Cortex of kidney (tissue), 1 donor: ENCODE measurements at regions not wholly inside any gene's neighbourhood (a gene's known extent, or its start where the extent isn't known, plus 50 kb on each side); places are given as distances from the start of the nearest gene placed in this dataset.
"Not testable (repeated sequence)": the region's sequence is repeated elsewhere in the genome, so short reads cannot be mapped to it uniquely, and the experiment has no call there.

Source experiments
- DNase-seq: peaks from one replicate; lab custom pipeline; 2025; lab: John Stamatoyannopoulos, UW

- DNase-seq: no peak
Measured at GRCh38 chr7:131147604-131148003, 180.1 kb upstream of the MKLN1 start.

GRCh38 chr7:131148258-131148657 is 179.4 kb upstream of the MKLN1 start:
- DNase-seq: no peak

GRCh38 chr7:131148708-131149428 is 178.8 kb upstream of the MKLN1 start:
- DNase-seq: no peak

- no peak for DNase-seq
Measured at GRCh38 chr7:131149429-131149773, 178.3 kb upstream of the MKLN1 start.

GRCh38 chr7:131149840-131150239 is 177.8 kb upstream of the MKLN1 start:
- no peak for DNase-seq

- DNase-seq: no peak
Measured at GRCh38 chr7:131151034-131151433, 176.6 kb upstream of the MKLN1 start.

GRCh38 chr7:131152766-131153165 is 174.9 kb upstream of the MKLN1 start:
- no peak for DNase-seq

- DNase-seq: no peak
Measured at GRCh38 chr7:131154380-131154779, 173.3 kb upstream of the MKLN1 start.

- no peak for DNase-seq
Measured at GRCh38 chr7:131157530-131158243, 170.0 kb upstream of the MKLN1 start.

GRCh38 chr7:131158244-131158636 is 169.4 kb upstream of the MKLN1 start:
- DNase-seq: not testable (repeated sequence)

- no peak for DNase-seq
Measured at GRCh38 chr7:131159961-131160361, 167.7 kb upstream of the MKLN1 start.

- no peak for DNase-seq
Measured at GRCh38 chr7:131161103-131161502, 166.6 kb upstream of the MKLN1 start.

- DNase-seq: no peak
Measured at GRCh38 chr7:131164025-131164925, 163.4 kb upstream of the MKLN1 start.

- no peak for DNase-seq
Measured at GRCh38 chr7:131166066-131166465, 161.6 kb upstream of the MKLN1 start.

- DNase-seq: no peak
Measured at GRCh38 chr7:131170440-131171271, 157.0 kb upstream of the MKLN1 start.

- DNase-seq: no peak
Measured at GRCh38 chr7:131173145-131173890, 154.4 kb upstream of the MKLN1 start.

GRCh38 chr7:131174391-131174790 is 153.3 kb upstream of the MKLN1 start:
- no peak for DNase-seq

GRCh38 chr7:131174855-131175254 is 152.8 kb upstream of the MKLN1 start:
- DNase-seq: no peak

- no peak for DNase-seq
Measured at GRCh38 chr7:131182446-131183058, 145.1 kb upstream of the MKLN1 start.

GRCh38 chr7:131183072-131183471 is 144.6 kb upstream of the MKLN1 start:
- DNase-seq: no peak
